Right lobe of liver (tissue), 6 donors: ENCODE measurements at regions not wholly inside any gene's neighbourhood (a gene's known extent, or its start where the extent isn't known, plus 50 kb on each side); places are given as distances from the start of the nearest gene placed in this dataset.

ENCODE experiments used
- ATAC-seq, 4 donors: fragments of 200-7000 bp; cut with Tn5 transposase; one replicate each; pipeline ENCODE4 v1.9.1; 2020; ENCODE audit warnings: mild to moderate bottlenecking in 4 of 4, moderate library complexity in 4 of 4
- DNase-seq, 3 donors: peaks; one replicate each; pipeline ENCODE4 v3.0.0-alpha.2; 2020
- H3K27ac ChIP-seq, 3 donors: fragments of 200-600 bp; one replicate each; pipeline ENCODE4 v1.8.0; 2022
- H3K27me3 ChIP-seq, 2 donors: fragments of 200-600 bp; one replicate each; pipeline ENCODE4 v1.8.0; 2022
- H3K36me3 ChIP-seq, 4 donors: fragments of 200-600 bp; sonication (generic) in 1 of 4; one replicate each; pipeline versions ENCODE4 v1.5.1 to v1.8.0; 2017 to 2022; ENCODE audit warnings: control low read depth in 1 of 4
- H3K4me1 ChIP-seq, 4 donors: fragments of 200-600 bp; sonication (generic) in 1 of 4; one replicate each; pipeline versions ENCODE4 v1.5.1 to v1.8.0; 2017 to 2022; ENCODE audit warnings: control low read depth in 1 of 4
- H3K4me3 ChIP-seq, 3 donors: fragments of 200-600 bp; one replicate each; pipeline ENCODE4 v1.8.0; 2022
- H3K9me3 ChIP-seq, 4 donors: fragments of 200-600 bp; sonication (generic) in 1 of 4; one replicate each; pipeline versions ENCODE4 v1.5.1 to v1.8.0; 2017 to 2022; ENCODE audit warnings: control low read depth in 1 of 4
- CTCF ChIP-seq, 4 donors: fragments of 200-600 bp in 3 of 4; fragments of 450-650 bp in 1 of 4; IDR thresholded peaks; one replicate each; pipeline versions ENCODE4 v1.5.1 to v1.8.0; 2016 to 2022; ENCODE audit warnings: antibody characterized with exemption in 4 of 4, mild to moderate bottlenecking in 2 of 4
- POLR2A ChIP-seq: fragments of 450-650 bp; IDR thresholded peaks from one replicate; pipeline ENCODE4 v1.6.1; 2017; ENCODE audit warnings: antibody characterized with exemption, mild to moderate bottlenecking
- WGBS: methylation state at CpG from one replicate; pipeline ENCODE4 v1.1.6; 2018; ENCODE audit warnings: low coverage, low lambda C conversion rate; ENCODE audit not compliant: insufficient coverage; ENCODE audit errors: missing lambda C conversion rate; 5-methylcytosine and 5-hydroxymethylcytosine counted together
- intact Hi-C, 2 donors: fragments of 100-400 bp; cut with DNase I; formaldehyde crosslinking; loops; one replicate each; pipeline versions ENCODE4 v1.11.2 to v1.14.1; 2022
- donor health status: DM: no; HTN: yes; CAD: no.
- donor health status: DM: no; HTN: no; CAD: no.
- donor health status: DM: no; HTN: no; CAD: no.
- donor health status: DM: no; HTN: yes; CAD: no.
- donor health status: DM: no; HTN: yes; CAD: no.

- Histone ChIP-seq H3K36me3 (no peaks in the 10 kb centered on the region), H3K4me3 (no peak overlapping the region), H3K27me3 (no peaks in the 10 kb centered on the region), H3K4me1 (no peaks in the 10 kb centered on the region), H3K9me3 (no peaks in the 10 kb centered on the region), H3K27ac (no peak overlapping the region)
- 50% methylated on average over 2 of the region's 2 CpGs for WGBS
- no peak for ATAC-seq
- no peak for DNase-seq
- no peak for TF ChIP-seq CTCF (IDR thresholded peaks at IDR 0.05)
- intact Hi-C loops, result no loop called here
Observed at GRCh38 chr4:100075486-100076270, 114.6 kb downstream of the DDIT4L start.

- no peaks in the 10 kb centered on the region for H3K9me3 ChIP-seq
- no peak overlapping the region for H3K27ac ChIP-seq
- ATAC-seq (no peak), DNase-seq (no peak)
- H3K27me3 ChIP-seq, result no peaks in the 10 kb centered on the region
- H3K4me3 ChIP-seq, result no peak overlapping the region
- TF ChIP-seq CTCF (IDR thresholded peaks at IDR 0.05) (no peak), POLR2A (no peak)
- intact Hi-C loops, result no loop called here
- no peaks in the 10 kb centered on the region for H3K36me3 ChIP-seq
- H3K4me1 ChIP-seq, result no peaks in the 10 kb centered on the region
Observed at GRCh38 chr4:100075056-100075455, 115.2 kb downstream of the DDIT4L start.

GRCh38 chr4:100071506-100071905 lies 118.8 kb downstream of the DDIT4L start:
- Histone ChIP-seq H3K27ac (no peak overlapping the region), H3K4me3 (no peak overlapping the region), H3K9me3 (no peaks in the 10 kb centered on the region), H3K4me1 (no peaks in the 10 kb centered on the region), H3K36me3 (no peaks in the 10 kb centered on the region), H3K27me3 (no peaks in the 10 kb centered on the region)
- DNase-seq (no peak), ATAC-seq (no peak)
- intact Hi-C loops, result no loop called here
- TF ChIP-seq POLR2A (no peak), CTCF (IDR thresholded peaks at IDR 0.05) (no peak)
- 90% methylated on average over 3 of the region's 3 CpGs for WGBS

- Histone ChIP-seq H3K4me3 (no peak overlapping the region), H3K27ac (no peak overlapping the region), H3K36me3 (no peaks in the 10 kb centered on the region), H3K9me3 (no peaks in the 10 kb centered on the region), H3K4me1 (no peaks in the 10 kb centered on the region), H3K27me3 (no peaks in the 10 kb centered on the region)
- DNase-seq (no peak), ATAC-seq (no peak)
- TF ChIP-seq POLR2A (no peak), CTCF (IDR thresholded peaks at IDR 0.05) (no peak)
- WGBS, result 82% methylated on average over 4 of the region's 4 CpGs
- intact Hi-C loops, result no loop called here
Observed at GRCh38 chr4:100070868-100071267, 119.4 kb downstream of the DDIT4L start.

GRCh38 chr4:100069207-100069606 lies 119.1 kb upstream of the H2AZ1 start:
- DNase-seq (no peak), ATAC-seq (no peak)
- TF ChIP-seq CTCF (IDR thresholded peaks at IDR 0.05) (no peak), POLR2A (no peak)
- intact Hi-C loops, result no loop called here
- no peaks in the 10 kb centered on the region for H3K4me1 ChIP-seq
- H3K36me3 ChIP-seq, result no peaks in the 10 kb centered on the region
- 57% methylated on average over 4 of the region's 6 CpGs for whole genome bisulfite sequencing
- no peak overlapping the region for H3K4me3 ChIP-seq
- no peak overlapping the region for H3K27ac ChIP-seq
- H3K9me3 ChIP-seq, result no peaks in the 10 kb centered on the region
- no peaks in the 10 kb centered on the region for H3K27me3 ChIP-seq
